ENCODE measurements at regions not wholly inside any gene's neighbourhood (a gene's known extent, or its start where the extent isn't known, plus 50 kb on each side); places are given as distances from the start of the nearest gene placed in this dataset.

GRCh38 chr4:13983189-13983790, 355.8 kb upstream of the BOD1L1 start:
- no peaks in the 10 kb centered on the region for H3K27me3 ChIP-seq
- intact Hi-C loops (cut with DNase I), result no loop called here
- WGBS, result 87% methylated on average over 3 of the region's 3 CpGs
- H3K4me1 ChIP-seq, result peaks cover 0 to 4% (median 1%) of the 10 kb centered on the region in 4 donors
- H3K36me3 ChIP-seq, result no peaks in the 10 kb centered on the region
- H3K4me3 ChIP-seq, result no peak overlapping the region
- no peak overlapping the region for H3K27ac ChIP-seq (replicated peaks in 1 of 4)
- no peak for DNase-seq (ENCODE audit: extremely low spot score)
- H3K9me3 ChIP-seq, result no peaks in the 10 kb centered on the region
- TF ChIP-seq POLR2A (IDR thresholded peaks at IDR 0.05; ENCODE audit: low read depth) (no peak), POLR2AphosphoS5 (IDR thresholded peaks at IDR 0.05) (no peak), EP300 (IDR thresholded peaks at IDR 0.05) (no peak)
- TF ChIP-seq, protein P1, sequence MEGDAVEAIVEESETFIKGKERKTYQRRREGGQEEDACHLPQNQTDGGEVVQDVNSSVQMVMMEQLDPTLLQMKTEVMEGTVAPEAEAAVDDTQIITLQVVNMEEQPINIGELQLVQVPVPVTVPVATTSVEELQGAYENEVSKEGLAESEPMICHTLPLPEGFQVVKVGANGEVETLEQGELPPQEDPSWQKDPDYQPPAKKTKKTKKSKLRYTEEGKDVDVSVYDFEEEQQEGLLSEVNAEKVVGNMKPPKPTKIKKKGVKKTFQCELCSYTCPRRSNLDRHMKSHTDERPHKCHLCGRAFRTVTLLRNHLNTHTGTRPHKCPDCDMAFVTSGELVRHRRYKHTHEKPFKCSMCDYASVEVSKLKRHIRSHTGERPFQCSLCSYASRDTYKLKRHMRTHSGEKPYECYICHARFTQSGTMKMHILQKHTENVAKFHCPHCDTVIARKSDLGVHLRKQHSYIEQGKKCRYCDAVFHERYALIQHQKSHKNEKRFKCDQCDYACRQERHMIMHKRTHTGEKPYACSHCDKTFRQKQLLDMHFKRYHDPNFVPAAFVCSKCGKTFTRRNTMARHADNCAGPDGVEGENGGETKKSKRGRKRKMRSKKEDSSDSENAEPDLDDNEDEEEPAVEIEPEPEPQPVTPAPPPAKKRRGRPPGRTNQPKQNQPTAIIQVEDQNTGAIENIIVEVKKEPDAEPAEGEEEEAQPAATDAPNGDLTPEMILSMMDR (IDR thresholded peaks at IDR 0.05), result no peak

GRCh38 chr4:13984991-13985800, 357.7 kb upstream of the BOD1L1 start:
- no peak overlapping the region for H3K27ac ChIP-seq (replicated peaks in 1 of 4)
- no peaks in the 10 kb centered on the region for H3K9me3 ChIP-seq
- H3K27me3 ChIP-seq, result no peaks in the 10 kb centered on the region
- TF ChIP-seq EP300 (IDR thresholded peaks at IDR 0.05), result no peak
- no peak for TF ChIP-seq POLR2A (IDR thresholded peaks at IDR 0.05; ENCODE audit: low read depth)
- TF ChIP-seq POLR2AphosphoS5 (IDR thresholded peaks at IDR 0.05), result no peak
- TF ChIP-seq, protein P1 (IDR thresholded peaks at IDR 0.05), result no peak
- peaks cover 3 to 10% (median 5%) of the 10 kb centered on the region in 4 donors for H3K4me1 ChIP-seq
- 32% methylated on average over 3 of the region's 3 CpGs for WGBS
- no peak for DNase-seq (ENCODE audit: extremely low spot score)
- no peaks in the 10 kb centered on the region for H3K36me3 ChIP-seq
- no peak overlapping the region for H3K4me3 ChIP-seq
- intact Hi-C loops (cut with DNase I), result no loop called here

DNA sequence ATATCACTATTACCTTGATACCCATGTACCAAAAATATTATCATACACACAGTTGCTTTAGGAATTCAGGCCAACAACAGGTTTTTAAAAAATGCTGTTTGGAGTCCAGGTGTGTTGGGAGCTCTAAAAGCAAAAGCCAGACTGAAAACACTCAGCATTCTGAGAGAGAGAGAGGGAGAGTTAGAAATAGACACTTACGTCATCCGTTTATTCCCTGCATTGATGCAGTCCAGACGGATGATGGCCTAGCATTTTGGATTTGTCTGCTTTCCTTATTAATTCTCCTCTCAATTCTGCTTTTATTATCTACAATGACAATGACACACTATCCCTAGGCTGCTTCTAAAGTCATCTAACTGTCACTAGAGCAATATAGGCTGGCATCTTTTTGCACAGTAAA, 358.3 kb upstream of the BOD1L1 start:
- DNase-seq (ENCODE audit: extremely low spot score), result no peak
- intact Hi-C loops (cut with DNase I), result no loop called here
- Histone ChIP-seq H3K4me1 (peaks cover 3 to 13% (median 5%) of the 10 kb centered on the region in 4 donors), H3K4me3 (no peak overlapping the region), H3K27ac (replicated peaks in 1 of 4) (no peak overlapping the region), H3K9me3 (no peaks in the 10 kb centered on the region), H3K27me3 (no peaks in the 10 kb centered on the region), H3K36me3 (no peaks in the 10 kb centered on the region)
- no peak for TF ChIP-seq EP300 (IDR thresholded peaks at IDR 0.05)
- TF ChIP-seq, protein P1 (IDR thresholded peaks at IDR 0.05), result no peak
- no peak for TF ChIP-seq POLR2A (IDR thresholded peaks at IDR 0.05; ENCODE audit: low read depth)
- no peak for TF ChIP-seq POLR2AphosphoS5 (IDR thresholded peaks at IDR 0.05)
- WGBS, result 55% methylated on average over 3 of the region's 3 CpGs

DNA sequence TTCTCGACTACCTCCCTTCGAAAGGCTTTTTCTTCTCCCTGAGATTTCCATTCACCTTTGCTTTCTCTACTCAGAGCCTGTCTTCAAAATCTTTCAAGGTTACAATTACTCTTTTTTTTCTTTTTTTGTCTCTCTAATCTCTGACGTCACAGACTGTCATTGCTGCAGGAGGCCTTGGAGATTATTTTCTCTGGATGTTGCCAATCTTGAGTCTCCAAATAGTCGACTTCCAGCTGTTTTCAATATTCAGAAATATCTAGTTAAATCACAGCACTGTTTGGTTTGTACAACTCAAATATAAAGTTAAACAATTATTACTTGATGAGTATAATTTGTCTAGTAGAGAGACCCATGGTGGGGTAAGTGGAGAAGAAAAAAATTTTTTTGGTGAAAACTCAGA, 359.0 kb upstream of the BOD1L1 start:
- WGBS, result 75% methylated on average over 4 of the region's 4 CpGs
- peaks cover 3 to 20% (median 8%) of the 10 kb centered on the region in 4 donors for H3K4me1 ChIP-seq
- H3K27me3 ChIP-seq, result no peaks in the 10 kb centered on the region
- DNase-seq (ENCODE audit: extremely low spot score), result no peak
- TF ChIP-seq EP300 (IDR thresholded peaks at IDR 0.05) (no peak), POLR2A (IDR thresholded peaks at IDR 0.05; ENCODE audit: low read depth) (no peak), POLR2AphosphoS5 (IDR thresholded peaks at IDR 0.05) (no peak)
- TF ChIP-seq, protein P1 (IDR thresholded peaks at IDR 0.05), result no peak
- H3K9me3 ChIP-seq, result no peaks in the 10 kb centered on the region
- H3K36me3 ChIP-seq, result no peaks in the 10 kb centered on the region
- H3K4me3 ChIP-seq, result no peak overlapping the region
- no peak overlapping the region for H3K27ac ChIP-seq (replicated peaks in 1 of 4)
- intact Hi-C loops (cut with DNase I), result no loop called here

Measured in esophagus muscularis mucosa (tissue), 4 donors.